HCT116 (cell line): ENCODE measurements at regions not wholly inside any gene's neighbourhood (a gene's known extent, or its start where the extent isn't known, plus 50 kb on each side); places are given as distances from the start of the nearest gene placed in this dataset.

Experiments
- ATAC-seq: fragments of 200-7000 bp; cut with Tn5 transposase; 2 replicates; pipeline ENCODE4 v1.9.1; 2020; ENCODE audit warnings: mild to moderate bottlenecking, moderate library complexity
- BruUV-seq: library from RNA; stranded (reverse); fragments of 400-500 nt; replicated peaks from 2 replicates; lab custom pipeline; 2021; lab: Mats Ljungman, UMichigan
- CTCF ChIA-PET: fragments of 300-600 bp; sonication (Branson Sonifier 250); formaldehyde crosslinking; loops from one replicate; lab custom pipeline; 2021; ENCODE audit warnings: antibody characterized with exemption; lab: Charles Lee
- POLR2A ChIA-PET: fragments of 300-600, 350-600 bp; sonication (Branson Sonifier 250); formaldehyde crosslinking; loops from one replicate; lab custom pipeline; 2021; ENCODE audit warnings: antibody characterized with exemption; lab: Charles Lee
- RAD21 ChIA-PET, 2 experiments: fragments of 300-600 bp; sonication (Branson Sonifier 250); formaldehyde crosslinking; loops; one replicate each; lab custom pipeline; 2023; ENCODE audit warnings: low total read pairs in 2 of 2; ENCODE audit not compliant: uncharacterized antibody in 2 of 2, unreplicated experiment in 2 of 2, low non-redundant PET in 1 of 2; lab: Charles Lee
- DNase-seq: peaks from one replicate; pipeline ENCODE4 v3.0.0-alpha.2; 2010; ENCODE audit warnings: low read depth, low spot score
- H2AFZ ChIP-seq: fragments of 200-600 bp; shearing (Covaris generic), sonication (generic); 2 replicates; pipeline ENCODE4 v1.6.1; 2017; ENCODE audit warnings: low read depth, mixed run types, mixed read lengths, antibody characterized with exemption, low read length; ENCODE audit not compliant: poor library complexity, severe bottlenecking
- H3K27ac ChIP-seq: 2 replicates; pipeline ENCODE4 v1.5.1; 2012; ENCODE audit warnings: low read depth, low read length
- H3K27me3 ChIP-seq: fragments of 200-600 bp; sonication (generic); 2 replicates; pipeline ENCODE4 v1.6.1; 2016; ENCODE audit warnings: mixed run types, low read length, mixed read lengths; ENCODE audit not compliant: insufficient read depth
- H3K36me3 ChIP-seq, 2 experiments: fragments of 200-500 bp in 1 of 2; fragments of 200-600 bp in 1 of 2; sonication (Bioruptor generic) in 1 of 2; sonication (generic) in 1 of 2; 2 replicates each; pipeline versions ENCODE4 v1.5.1 to v1.6.1; 2014 to 2016; ENCODE audit warnings: low read length in 2 of 2, inconsistent platforms in 1 of 2, mixed read lengths in 1 of 2, mixed run types in 1 of 2; ENCODE audit not compliant: insufficient read depth in 2 of 2, control insufficient read depth in 1 of 2
- H3K4me1 ChIP-seq, 2 experiments: fragments of 200-600 bp in 1 of 2; sonication (generic) in 1 of 2; 2 replicates each; pipeline versions ENCODE4 v1.5.1 to v1.6.1; 2012 to 2017; ENCODE audit warnings: low read length in 2 of 2, inconsistent platforms in 1 of 2, mild to moderate bottlenecking in 1 of 2, mixed read lengths in 1 of 2, mixed run types in 1 of 2, moderate library complexity in 1 of 2; ENCODE audit not compliant: insufficient read depth in 2 of 2, control insufficient read depth in 1 of 2
- H3K4me2 ChIP-seq: fragments of 200-600 bp; sonication (generic); 2 replicates; pipeline ENCODE4 v1.6.1; 2017; ENCODE audit warnings: mixed run types, low read length, mixed read lengths
- H3K4me3 ChIP-seq, 2 experiments: fragments of 200-600 bp in 1 of 2; sonication (generic) in 1 of 2; replicated peaks in 1 of 2; 2 replicates each; pipeline ENCODE4 v1.5.1; 2011 to 2016; ENCODE audit warnings: low read length in 2 of 2, control low read depth in 1 of 2, low read depth in 1 of 2, mild to moderate bottlenecking in 1 of 2, mixed read lengths in 1 of 2, mixed run types in 1 of 2
- H3K79me2 ChIP-seq: fragments of 200-600 bp; sonication (generic); 2 replicates; pipeline ENCODE4 v1.6.1; 2017; ENCODE audit warnings: mild to moderate bottlenecking, mixed run types, low read length, moderate library complexity, mixed read lengths; ENCODE audit not compliant: insufficient read depth
- H3K9ac ChIP-seq: fragments of 200-600 bp; sonication (generic); 2 replicates; pipeline ENCODE4 v1.6.1; 2016; ENCODE audit warnings: low read length, mixed read lengths
- H3K9me2 ChIP-seq: fragments of 200-600 bp; sonication (generic), shearing (Covaris generic); 2 replicates; pipeline ENCODE4 v1.6.1; 2017; ENCODE audit warnings: mixed run types, mild to moderate bottlenecking, moderate library complexity; ENCODE audit not compliant: insufficient read depth
- H3K9me3 ChIP-seq, 2 experiments: fragments of 200-500 bp in 1 of 2; fragments of 200-600 bp in 1 of 2; sonication (Bioruptor generic) in 1 of 2; sonication (generic) in 1 of 2; 2 replicates each; pipeline ENCODE4 v1.6.1; 2014 to 2017; ENCODE audit warnings: low read length in 2 of 2, mixed read lengths in 2 of 2, inconsistent platforms in 1 of 2, low read depth in 1 of 2, mild to moderate bottlenecking in 1 of 2, mixed run types in 1 of 2, moderate library complexity in 1 of 2; ENCODE audit not compliant: control insufficient read depth in 1 of 2, insufficient read depth in 1 of 2
- H4K20me1 ChIP-seq: fragments of 200-600 bp; sonication (generic), shearing (Covaris generic); 2 replicates; pipeline ENCODE4 v1.6.1; 2017; ENCODE audit warnings: mixed run types, mild to moderate bottlenecking, moderate library complexity; ENCODE audit not compliant: insufficient read depth
- ATF3 ChIP-seq: IDR thresholded peaks from 2 replicates; pipeline ENCODE4 v1.6.1; 2012
- CTCF ChIP-seq, 3 experiments: fragments of 200-600 bp in 1 of 3; sonication (generic) in 1 of 3; IDR thresholded peaks in 2 of 3; conservative IDR thresholded peaks in 1 of 3; 2 replicates each; pipeline ENCODE4 v1.5.1; 2012 to 2017; ENCODE audit warnings: low read depth in 2 of 3, low read length in 2 of 3, antibody characterized with exemption in 1 of 3, borderline replicate concordance in 1 of 3, control low read depth in 1 of 3, mild to moderate bottlenecking in 1 of 3, mixed read lengths in 1 of 3, mixed run types in 1 of 3, moderate library complexity in 1 of 3; ENCODE audit not compliant: insufficient read depth in 1 of 3
- ELF1 ChIP-seq: IDR thresholded peaks from 2 replicates; pipeline ENCODE4 v1.6.1; 2012; ENCODE audit warnings: low read depth, borderline replicate concordance
- EZH2 ChIP-seq: fragments of 200-600 bp; sonication (generic); IDR thresholded peaks from 2 replicates; pipeline ENCODE4 v1.6.1; 2017; ENCODE audit warnings: antibody characterized with exemption, mixed run types
- EZH2phosphoT487 ChIP-seq: fragments of 200-600 bp; IDR thresholded peaks from 2 replicates; pipeline ENCODE4 v1.6.1; 2018; ENCODE audit warnings: antibody characterized with exemption, borderline replicate concordance
- JUND ChIP-seq: IDR thresholded peaks from 2 replicates; pipeline ENCODE4 v1.6.1; 2012
- MAX ChIP-seq: IDR thresholded peaks from 2 replicates; pipeline ENCODE4 v1.6.1; 2012
- POLR2A ChIP-seq: IDR thresholded peaks from 2 replicates; pipeline ENCODE4 v1.7.0; 2011; ENCODE audit warnings: borderline replicate concordance; ENCODE audit not compliant: insufficient read depth, insufficient read length; ENCODE audit errors: extremely low read depth
- RAD21 ChIP-seq: IDR thresholded peaks from 2 replicates; pipeline ENCODE4 v1.6.1; 2012; ENCODE audit warnings: low read depth, mild to moderate bottlenecking
- SIN3A ChIP-seq: IDR thresholded peaks from 2 replicates; pipeline ENCODE4 v1.6.1; 2012; ENCODE audit warnings: low read depth
- TCF7L2 ChIP-seq: IDR thresholded peaks from 2 replicates; pipeline ENCODE4 v1.7.0; 2011; ENCODE audit warnings: borderline replicate concordance, inconsistent platforms; ENCODE audit not compliant: insufficient read depth, insufficient read length; ENCODE audit errors: extremely low read depth
- ZBTB33 ChIP-seq: IDR thresholded peaks from 2 replicates; pipeline ENCODE4 v1.6.1; 2011; ENCODE audit warnings: mild to moderate bottlenecking, low read length, moderate library complexity; ENCODE audit not compliant: insufficient replicate concordance; ENCODE audit errors: extremely low read depth
- ZNF274 ChIP-seq: fragments of 200-500 bp; sonication (Bioruptor generic); IDR thresholded peaks from 2 replicates; pipeline ENCODE4 v1.6.1; 2014; ENCODE audit warnings: mild to moderate bottlenecking, low read depth, low read length, inconsistent platforms
- intact Hi-C: fragments of 100-400 bp; cut with micrococcal nuclease; formaldehyde crosslinking; loops from 2 replicates; pipeline ENCODE4 v1.10.0; 2022

- peaks cover 16 to 21% of the 10 kb centered on the region in 2 experiments; a peak in 3 of 4 replicates for H3K9me3 ChIP-seq
- H3K4me2 ChIP-seq = no peak overlapping the region
- no peak overlapping the region for H3K9ac ChIP-seq
- no peaks in the 10 kb centered on the region for H3K36me3 ChIP-seq
- H4K20me1 ChIP-seq = no peaks in the 10 kb centered on the region
- no peak overlapping the region for H3K4me3 ChIP-seq
- no peaks in the 10 kb centered on the region for H3K4me1 ChIP-seq
- POLR2A ChIA-PET = no interaction called here
- no peak overlapping the region for H2AFZ ChIP-seq
- CTCF ChIA-PET = no interaction called here
- intact Hi-C loops = no loop called here
- TF ChIP-seq JUND (no peak), MAX (no peak), EZH2phosphoT487 (no peak), EZH2 (no peak)
- TF ChIP-seq, all 23 proteins: peak for 0
- RAD21 ChIA-PET = no interaction called here
- H3K27me3 ChIP-seq = no peaks in the 10 kb centered on the region
- H3K79me2 ChIP-seq = no peaks in the 10 kb centered on the region
- DNase-seq (no peak), ATAC-seq (no peak)
- no TSS peak for BruUV-seq
- no peak overlapping the region for H3K27ac ChIP-seq
- H3K9me2 ChIP-seq = no peaks in the 10 kb centered on the region
Observed at GRCh38 chr10:57094965-57095364, 733.9 kb upstream of the ZWINT start.

GRCh38 chr10:57094083-57094482 is 733.0 kb upstream of the ZWINT start:
- H2AFZ ChIP-seq = no peak overlapping the region
- no peak overlapping the region for H3K27ac ChIP-seq
- H3K27me3 ChIP-seq = no peaks in the 10 kb centered on the region
- H3K4me2 ChIP-seq = no peak overlapping the region
- H3K9me3 ChIP-seq = peaks cover 16 to 21% of the 10 kb centered on the region in 2 experiments; a peak in 3 of 4 replicates
- H3K9ac ChIP-seq = no peak overlapping the region
- H3K36me3 ChIP-seq = no peaks in the 10 kb centered on the region
- ChIA-PET CTCF (no interaction called here), RAD21 (no interaction called here), POLR2A (no interaction called here)
- DNase-seq (no peak), ATAC-seq (no peak)
- H3K9me2 ChIP-seq = no peaks in the 10 kb centered on the region
- intact Hi-C loops = no loop called here
- no peaks in the 10 kb centered on the region for H3K79me2 ChIP-seq
- H3K4me3 ChIP-seq = no peak overlapping the region
- H4K20me1 ChIP-seq = no peaks in the 10 kb centered on the region
- BruUV-seq = no TSS peak
- no peaks in the 10 kb centered on the region for H3K4me1 ChIP-seq
- TF ChIP-seq SIN3A (no peak), ELF1 (no peak), ZNF274 (no peak), JUND (no peak), POLR2A (no peak), TCF7L2 (no peak), CTCF (IDR thresholded peaks at IDR 0.05 in 2 of 3, conservative IDR thresholded peaks at IDR 0.05 in 1 of 3; ENCODE audit: borderline replicate concordance in 1 of 3, insufficient read depth in 1 of 3, low read depth in 2 of 3, low read length in 2 of 3) (no peak), RAD21 (no peak), EZH2 (no peak), ATF3 (no peak), ZBTB33 (no peak)
